Activated T-cell treated with anti-CD3 and anti-CD28 coated beads for 24 hours (primary cell): ENCODE measurements at regions not wholly inside any gene's neighbourhood (a gene's known extent, or its start where the extent isn't known, plus 50 kb on each side); places are given as distances from the start of the nearest gene placed in this dataset.

Source experiments
- DNase-seq: peaks from one replicate; pipeline ENCODE4 v3.0.0-alpha.2; 2020; ENCODE audit warnings: low read depth

DNA sequence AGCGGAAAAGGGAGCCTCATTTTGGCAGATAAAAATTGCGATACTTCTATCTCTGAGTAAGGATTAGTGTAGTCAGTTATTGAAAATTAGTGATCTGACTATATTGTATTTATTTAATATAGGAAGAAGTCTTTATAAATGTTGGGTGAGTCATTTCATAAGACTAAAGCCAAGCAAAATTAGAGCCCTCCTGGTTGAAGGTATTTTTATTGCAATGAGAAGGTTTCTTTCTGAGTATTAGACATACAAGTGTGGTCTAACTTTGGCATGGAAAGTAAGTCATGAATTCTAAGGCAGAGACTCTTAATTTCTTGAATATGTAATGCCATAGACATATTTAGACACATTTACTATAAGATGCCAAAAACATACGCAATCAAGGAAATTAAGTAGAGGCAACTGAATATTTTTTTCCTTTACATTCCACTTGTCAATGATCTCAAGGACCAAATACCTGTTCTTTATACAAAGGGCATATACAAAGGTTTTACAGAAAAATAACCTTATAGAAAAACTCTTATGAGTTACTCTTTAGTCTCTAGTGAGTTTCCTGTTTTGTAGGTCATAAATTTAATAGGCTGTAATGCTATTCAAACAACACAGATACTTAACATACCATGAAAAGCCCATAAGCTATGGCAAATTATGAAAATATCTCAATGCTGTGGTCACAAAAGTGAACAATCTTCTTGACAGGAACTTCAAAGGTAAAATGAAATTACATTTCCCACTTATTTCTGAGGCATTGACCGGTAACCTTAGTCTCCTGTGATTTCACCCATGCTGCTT lies 156.6 kb upstream of the BTG1 start:
- DNase-seq, result no peak

DNA sequence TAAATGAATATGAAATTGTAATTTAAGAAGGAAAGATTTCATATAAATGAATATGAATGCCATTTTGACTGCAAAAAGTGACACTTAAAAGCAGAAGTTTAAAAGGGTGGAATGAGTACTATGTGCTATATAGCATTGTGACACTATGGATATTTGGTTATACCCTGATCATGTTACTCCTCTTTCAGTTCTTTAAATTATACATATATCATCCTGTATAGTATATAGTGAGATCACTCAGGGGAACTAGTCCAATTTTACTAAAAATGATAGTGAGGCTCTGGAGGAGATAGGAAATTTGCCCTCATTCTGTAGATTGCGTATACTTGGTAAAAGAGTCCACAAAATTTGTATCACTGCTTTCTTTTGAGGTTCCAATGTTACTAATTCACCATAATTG lies 155.7 kb upstream of the BTG1 start:
- no peak for DNase-seq

DNA sequence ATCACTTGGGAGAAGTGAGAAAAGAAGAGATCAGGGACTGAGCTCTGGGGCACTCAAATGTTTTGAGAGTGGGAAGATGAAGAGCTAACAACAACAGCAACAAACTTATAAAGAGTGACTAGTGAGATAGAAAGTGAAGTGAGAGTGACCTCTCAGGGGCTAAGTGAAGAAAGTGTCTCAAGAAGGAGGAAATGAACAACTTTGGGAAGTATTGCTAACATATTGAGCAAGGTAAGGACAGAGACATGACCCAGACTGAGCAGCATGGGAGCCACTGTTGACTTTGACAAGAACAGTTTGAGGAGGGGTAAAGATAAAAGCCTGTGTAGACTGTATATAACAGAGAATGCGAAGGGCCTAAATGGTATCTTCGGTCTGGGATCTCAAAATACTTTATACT lies 155.1 kb upstream of the BTG1 start:
- no peak for DNase-seq

DNA sequence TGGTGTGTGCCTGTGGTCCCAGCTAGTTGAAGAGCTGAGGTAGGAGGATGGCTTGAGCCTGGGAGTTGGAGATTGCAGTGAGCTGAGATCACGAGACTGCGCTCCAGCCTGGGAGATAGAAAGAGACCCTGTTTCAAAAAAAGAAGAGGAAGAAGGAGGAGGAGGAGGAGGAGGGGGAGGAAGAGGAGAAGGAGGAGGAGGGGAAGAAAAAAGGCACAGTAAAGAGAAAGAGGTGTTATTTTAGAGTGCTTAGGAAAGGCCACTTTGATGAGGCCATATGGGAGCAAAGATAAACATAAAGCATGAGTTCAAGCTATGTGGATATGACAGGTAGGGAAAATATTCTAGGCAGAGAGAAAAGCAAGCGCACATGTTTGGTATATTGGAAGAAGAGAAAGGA lies 154.1 kb upstream of the BTG1 start:
- no peak for DNase-seq

DNA sequence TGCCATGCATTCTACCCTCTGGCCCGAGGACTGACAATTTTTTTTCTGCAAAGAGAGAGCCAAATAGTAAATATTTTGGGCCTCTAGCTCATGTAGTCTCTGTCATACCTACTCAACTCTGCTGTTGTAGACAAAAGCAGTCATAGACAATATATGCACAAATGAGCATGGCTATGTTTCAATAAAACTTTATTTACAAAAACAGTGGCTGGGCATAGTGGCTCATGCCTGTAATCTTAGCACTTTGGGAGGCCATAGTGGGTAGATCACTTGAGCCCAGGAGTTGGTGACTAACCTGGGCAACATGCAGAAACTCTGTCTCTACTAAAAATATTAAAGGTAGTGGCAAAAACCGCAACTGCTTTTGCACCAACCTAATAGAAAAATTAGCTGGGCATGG lies 153.7 kb upstream of the BTG1 start:
- no peak for DNase-seq

DNA sequence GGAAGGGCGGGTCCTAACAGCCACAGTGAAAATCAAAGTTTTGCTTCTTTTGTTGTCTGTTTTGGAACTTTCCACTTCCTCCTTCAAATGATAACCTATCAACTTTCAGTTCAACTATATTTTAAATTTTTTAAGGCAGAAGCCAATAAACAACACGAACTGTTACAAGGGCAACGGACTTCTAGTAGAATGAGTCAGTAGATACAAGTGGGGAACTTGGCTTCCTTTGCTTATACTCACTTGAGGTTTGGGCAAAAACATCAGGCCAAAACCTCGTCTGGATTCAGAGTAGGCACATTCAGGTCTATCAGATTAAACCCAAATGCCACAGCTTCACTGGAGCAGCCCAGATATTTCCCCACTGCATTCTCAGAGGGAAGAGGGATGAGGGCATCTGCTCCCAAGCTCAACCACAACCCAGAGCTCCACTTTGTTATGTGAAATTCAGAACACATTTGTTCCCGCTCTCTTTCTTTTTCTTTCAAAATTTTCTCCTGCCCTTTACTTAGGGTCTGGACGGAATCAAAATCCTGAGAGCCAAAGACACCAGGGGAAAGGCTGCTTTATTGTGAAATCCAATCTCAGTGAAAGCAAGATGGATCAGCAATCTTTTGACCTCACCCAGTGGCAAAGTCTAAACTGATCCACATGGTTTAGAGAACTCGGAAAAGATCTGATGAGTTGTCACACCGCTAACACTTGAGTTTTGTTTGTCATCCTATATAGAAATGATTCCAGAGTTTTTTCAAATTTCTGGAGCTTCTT lies 152.5 kb upstream of the BTG1 start:
- DNase-seq, result no peak

DNA sequence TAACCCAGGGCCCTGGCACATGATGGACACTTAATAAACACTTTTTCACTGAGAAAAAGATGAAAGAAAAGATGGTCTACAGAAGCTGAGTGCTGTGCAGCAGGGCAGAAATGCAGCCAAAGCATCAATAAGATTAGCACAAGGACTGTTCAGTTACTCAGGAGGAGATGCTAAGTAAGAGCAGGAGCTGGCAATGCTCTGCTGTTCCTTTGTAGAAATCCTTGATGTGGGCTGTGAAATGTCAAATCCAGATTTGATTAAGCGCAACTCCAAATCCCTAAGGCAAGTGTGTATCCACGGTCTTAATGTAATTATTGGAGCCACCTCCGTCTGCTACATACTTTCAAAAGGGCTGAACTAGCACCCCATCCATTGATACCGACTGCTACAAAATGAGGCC lies 151.8 kb upstream of the BTG1 start:
- no peak for DNase-seq

DNA sequence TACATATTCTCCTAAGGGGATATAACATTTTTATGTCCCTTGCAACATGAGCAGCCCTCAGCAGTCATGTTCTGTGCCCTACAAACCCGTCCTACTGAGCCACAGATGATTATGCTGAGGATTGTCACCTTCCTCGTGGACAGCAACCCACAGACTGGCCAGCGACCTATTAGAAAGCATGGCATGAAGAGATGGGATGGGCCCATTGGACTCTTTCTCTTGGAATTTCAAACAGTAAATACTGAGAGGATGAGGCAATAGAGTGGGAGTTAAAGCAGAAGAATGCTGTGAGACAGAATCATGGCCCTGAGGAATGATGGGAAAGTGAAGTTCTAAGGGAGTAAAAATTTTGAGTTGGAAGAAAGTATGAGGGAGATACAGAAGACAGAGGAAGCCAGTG lies 149.9 kb upstream of the BTG1 start:
- no peak for DNase-seq

DNA sequence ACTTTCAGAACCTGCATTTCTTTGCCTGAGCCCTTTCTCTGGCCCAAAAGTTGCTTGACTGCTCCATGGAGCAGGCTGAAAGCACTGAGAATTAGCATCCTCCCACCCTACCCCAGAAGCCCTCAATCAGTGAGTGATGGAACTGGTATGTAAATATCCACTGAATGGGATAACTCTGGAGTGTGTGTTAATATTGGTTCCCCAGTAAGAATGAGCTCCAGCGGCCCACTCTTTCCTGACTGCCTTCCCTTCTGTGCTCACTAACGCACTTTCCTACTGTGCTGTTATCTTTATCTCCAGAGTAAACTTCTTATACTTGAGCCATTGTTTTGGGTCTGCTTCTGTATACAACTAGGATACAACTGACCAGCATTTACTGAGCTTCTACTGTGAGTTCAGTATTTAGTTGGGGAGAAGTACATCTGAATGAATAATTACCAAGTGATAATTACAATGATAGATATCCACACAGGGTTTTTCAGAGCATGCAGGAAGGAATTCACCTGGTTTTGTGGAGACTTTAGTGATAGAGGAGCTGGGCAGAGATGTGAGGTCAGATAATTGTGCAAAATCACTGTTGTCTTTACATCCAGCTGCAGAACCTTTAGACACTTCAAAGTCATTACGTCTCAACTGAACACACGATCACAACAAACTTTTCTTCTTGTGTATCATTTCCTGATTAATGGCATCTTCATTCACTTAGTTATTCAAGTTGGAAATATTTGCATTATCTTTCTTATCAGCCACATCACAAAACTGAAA lies 149.2 kb upstream of the BTG1 start:
- DNase-seq, result no peak

DNA sequence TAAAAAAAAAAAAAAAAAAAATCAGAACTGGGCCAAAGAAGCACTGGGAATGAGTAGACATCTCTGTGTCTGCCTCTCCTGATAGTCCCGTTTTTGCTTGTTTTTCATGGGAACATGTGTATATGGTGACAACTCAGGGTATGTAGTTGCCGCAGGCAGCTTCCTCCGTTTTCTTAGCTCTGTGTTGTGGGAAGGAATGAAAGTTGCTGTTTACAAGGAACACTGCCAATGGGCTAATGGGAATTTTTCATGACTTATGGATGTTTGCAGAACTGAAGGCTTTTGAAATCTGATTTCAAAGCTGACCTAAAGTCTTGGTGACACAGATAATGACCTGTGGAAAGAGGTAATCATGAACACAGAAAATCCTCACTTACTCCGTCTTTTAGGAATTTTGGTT lies 146.4 kb upstream of the BTG1 start:
- no peak for DNase-seq

DNA sequence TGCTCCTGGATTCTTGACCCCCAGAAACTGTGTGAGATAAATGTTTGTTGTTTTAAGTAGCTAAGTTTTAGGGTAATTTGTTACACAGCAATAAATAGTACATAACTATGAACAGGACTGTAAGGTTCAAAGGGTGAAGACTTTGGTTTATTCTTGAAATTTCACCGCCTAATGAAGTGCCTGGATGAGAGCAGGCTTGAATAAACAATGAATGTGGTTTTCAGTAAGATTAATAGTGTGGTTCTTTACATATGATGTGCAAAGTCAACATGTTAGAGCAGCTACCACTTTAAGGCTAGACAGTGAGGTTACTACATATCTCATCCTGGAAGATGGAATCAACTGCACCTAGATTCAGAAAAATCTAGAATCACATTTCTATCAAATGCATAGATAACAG lies 145.2 kb upstream of the BTG1 start:
- no peak for DNase-seq

DNA sequence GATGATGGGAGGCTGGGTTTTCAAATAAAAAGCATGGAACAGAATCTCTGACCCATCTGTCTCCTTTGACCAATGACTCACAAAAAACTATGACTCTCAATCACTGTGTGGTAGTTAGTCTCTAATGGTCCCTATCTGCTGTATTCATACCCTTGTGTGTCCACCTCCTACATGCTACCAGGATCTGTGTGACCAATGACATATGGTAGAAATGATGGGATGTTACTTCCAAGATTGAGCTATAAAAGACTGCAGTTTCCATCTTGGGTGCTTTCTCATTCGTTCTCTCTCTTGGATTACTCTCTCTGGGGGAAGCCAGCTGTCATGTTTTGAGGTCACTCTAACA lies 144.7 kb upstream of the BTG1 start:
- DNase-seq, result no peak

DNA sequence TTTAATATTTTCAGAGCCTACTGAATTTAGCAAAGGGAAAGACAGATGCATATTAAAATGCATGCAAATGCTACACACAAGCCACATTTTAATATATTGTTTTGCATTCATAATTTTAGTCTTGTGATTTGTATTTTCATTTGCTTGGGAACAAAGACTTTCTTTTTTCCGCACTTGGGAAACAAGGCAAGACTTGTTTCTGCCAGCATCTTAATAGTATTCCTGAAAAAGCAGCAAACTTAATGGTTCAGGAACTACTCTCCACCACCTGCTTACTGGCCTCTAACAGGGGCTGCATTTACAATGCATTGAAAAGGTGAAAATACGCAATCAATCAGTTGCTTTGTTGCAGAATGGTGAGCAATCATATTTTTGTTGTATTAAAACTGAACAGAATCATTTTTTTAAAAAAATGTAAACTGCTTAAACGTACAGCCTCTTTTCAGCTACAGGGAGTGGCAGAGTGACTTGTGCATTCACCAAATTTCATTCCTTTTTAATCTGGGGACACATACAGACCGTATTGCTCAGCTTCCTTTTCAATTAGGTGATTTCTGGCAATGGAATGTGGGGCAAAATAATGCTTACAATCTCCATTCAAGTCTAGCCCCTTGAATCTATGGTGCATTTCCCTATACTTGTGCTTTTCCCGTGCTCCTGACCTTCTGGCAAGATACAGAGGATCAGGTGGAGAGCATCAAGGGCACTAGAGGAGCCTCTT lies 144.1 kb upstream of the BTG1 start:
- no peak for DNase-seq

DNA sequence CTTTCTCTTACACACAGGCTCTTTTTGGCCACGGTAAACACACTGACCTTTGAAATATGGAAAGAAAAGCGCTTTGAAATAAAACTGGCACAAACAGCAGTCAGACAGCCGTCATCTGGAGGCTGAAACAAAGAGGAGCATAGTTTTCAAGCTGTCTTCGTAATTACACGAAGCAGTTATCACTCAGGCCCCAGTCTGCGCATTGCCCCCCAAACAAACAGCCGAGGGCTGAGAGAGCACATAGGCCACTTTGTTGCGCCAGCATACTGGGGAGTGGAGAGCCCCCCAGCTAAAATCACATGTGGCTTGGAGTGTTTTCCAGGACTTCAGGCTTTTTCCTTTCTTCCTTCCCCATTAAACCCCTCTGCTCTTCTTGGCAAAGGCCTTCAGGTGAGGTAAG lies 142.9 kb upstream of the BTG1 start:
- no peak for DNase-seq

DNA sequence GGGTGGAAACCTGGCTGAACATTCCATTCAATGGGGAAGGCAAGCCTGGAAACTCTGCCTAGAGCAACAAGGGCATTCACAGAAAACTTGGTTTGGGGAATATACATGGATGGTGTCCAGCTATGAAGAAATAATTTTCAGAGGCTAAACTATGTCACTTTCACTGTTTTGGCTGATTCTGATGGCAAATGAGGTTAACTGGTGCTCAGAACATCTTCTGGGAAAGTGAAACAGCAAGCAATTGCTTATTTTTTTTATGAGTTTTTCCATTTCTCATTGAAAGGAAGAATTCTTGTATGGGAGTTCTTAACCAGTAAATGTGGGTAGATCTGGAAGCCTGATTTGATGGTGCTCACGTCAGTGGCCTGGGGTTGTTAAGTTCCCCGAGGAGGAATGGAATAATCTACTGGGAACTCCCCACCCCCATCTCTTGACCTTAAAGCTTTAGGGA lies 132.8 kb upstream of the BTG1 start:
- no peak for DNase-seq

DNA sequence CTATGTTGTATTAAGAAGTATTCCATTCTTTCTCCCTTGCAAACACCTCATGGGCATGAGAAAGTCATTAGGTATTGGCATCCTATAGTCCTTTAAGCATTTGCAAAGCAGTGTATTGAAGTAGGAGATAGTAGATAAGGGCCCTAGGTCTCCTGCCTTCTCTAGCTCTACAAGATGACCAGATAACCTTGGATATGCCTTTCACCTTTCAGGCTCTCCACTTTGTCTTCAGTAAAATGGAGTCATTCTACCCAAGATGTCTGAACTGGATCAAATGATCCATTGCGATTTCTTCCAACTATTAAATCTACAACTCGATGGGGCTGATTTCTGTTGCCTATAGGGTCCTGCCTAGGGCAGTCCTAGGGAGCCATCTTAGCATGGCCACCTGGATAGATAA lies 132.1 kb upstream of the BTG1 start:
- DNase-seq, result no peak

DNA sequence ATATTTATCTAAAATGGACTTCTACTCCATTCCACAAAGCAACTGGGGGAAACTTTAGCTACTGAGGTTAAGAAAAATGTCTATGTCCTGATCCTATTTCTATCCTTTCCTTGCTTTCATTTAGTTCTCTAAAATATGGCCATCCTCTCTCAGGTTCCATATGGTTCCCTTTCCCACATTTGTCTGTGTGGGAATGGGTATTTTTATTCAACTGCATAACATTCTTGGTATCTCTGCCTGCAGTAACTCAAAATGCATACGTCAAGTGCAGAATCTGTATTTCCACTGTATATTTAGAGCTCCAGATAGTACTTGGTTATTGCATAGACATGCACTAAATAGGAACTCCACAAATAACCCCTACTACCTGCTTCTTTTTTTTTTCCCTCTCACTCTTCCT lies 130.6 kb upstream of the BTG1 start:
- no peak for DNase-seq

DNA sequence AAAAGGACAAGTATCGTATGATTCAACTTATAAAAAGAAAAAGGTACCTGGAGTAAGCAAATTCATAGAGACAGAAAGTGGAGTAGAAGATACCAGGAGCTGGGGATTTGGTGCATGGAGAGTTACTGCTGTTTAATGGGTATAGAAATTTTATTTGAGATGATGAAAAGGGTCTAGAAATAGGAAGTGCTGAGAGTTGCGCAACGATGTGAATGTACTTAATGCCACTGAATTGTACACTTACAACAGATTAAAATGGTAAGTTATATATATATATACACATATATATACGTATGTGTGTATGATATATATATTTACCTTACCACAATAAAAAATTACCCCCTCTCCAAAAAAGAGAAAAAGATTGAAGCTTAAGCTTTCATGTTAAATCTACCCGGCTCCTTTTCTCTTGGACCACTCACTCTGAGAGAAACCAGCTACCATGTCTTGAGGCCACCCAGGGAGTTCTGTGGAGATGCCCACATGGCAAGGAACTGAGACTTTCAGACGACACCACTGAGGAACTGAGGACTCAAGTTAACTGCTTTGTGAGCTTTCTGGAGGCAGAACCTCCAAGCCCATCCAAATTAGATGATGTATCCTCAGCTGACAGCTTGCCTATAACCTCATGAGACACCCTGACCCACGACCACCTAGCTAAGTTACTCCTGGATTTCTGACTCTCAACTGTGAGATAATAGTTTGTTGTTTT lies 130.0 kb upstream of the BTG1 start:
- DNase-seq, result no peak

DNA sequence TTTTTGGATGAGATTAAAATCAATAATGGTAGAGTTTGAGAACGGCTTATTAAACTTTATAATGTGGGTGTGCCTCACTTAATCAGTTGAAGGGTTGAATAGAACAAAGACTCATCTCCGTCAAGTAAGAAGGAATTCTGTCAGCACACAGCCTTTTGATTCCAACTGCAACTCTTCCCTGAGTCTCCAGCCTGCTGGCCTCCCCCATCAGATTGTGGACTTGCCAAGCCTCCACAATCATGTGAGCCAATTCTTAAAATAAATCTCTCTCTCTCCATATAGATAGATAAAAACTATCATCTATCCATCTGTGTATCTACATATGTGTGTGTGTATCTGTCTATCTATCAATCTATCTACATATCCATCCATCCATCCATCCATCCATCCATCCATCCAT lies 127.4 kb upstream of the BTG1 start:
- DNase-seq, result no peak

DNA sequence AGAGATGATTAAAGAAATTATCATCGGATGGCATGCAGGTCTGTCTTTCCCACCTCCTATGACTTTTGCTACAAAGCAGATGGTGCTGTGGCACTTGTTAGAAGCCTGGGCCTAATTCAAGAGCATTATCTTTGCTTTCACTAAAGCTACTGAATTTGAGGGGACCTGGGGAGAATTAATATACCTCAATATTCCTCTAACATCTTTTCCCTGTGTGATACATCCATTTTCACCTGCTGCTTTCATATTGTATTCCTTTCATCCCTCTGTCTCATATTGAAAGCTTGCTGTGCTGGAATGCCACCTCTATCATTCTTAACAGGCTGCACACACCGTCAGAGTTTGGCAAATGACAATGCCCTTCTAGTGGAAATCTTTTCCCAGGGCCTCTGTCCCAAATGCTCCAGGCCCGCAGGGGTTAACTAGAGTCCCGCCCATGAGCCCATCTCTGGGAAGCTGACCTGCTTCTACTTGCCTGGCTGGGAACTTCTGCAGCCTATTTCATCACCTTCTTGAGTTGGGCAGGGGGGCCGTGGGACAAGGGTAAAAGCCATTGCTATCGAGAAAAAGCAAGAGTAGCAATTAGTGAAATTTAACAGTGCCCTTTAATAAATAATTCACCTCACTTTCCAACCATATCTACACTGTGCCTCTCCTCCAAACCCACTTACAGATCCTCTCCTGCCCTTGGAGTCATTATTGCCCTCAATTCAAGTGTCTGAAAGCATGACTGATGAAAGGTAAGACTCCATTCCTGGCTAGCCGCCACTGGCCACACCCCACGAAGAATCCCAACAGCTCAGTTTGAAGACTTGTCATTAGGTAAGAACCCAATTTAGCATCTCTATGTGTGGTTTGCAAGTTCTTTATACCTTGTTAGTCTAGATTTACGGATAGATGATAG lies 126.7 kb upstream of the BTG1 start:
- no peak for DNase-seq

DNA sequence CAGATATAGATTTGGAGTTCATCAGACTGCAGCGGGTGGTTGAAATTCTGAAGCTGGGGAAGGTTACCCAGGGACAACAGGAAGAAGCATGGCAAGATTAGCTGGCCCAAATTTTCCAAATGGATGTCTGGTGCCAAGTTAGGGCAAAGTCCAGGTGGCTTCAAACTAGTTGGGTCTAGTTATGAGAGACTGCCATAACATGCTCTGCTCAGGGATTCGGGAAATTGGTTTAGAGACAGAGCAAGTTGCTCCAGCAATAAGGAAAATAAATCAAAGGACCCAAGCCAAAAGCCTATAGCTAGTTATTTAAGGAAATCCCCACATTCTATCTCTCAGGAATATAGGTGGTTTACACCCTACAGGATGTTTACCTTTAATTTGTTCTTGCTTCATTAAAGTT lies 125.7 kb upstream of the BTG1 start:
- DNase-seq, result no peak
